ENCODE measurements at regions not wholly inside any gene's neighbourhood (a gene's known extent, or its start where the extent isn't known, plus 50 kb on each side); places are given as distances from the start of the nearest gene placed in this dataset.

DNA sequence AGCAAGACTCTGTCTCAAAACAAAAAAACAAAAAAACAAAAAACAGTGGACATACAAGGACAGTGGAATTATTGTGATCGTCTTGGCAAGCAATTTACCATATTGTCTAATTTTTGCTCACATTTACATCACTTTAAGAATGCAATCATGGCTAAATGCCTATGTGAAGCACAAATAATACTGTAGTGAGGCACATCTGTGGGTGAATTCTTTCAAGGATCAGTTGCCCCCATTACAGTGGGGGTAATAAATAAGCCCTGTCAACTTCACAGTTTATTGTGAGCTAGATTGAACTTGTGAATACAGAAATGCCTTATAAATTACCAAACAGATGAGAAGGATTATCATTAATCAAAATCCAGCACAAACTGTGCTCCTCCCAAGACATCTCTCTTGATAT, 150.2 kb upstream of the PAPPA start:
- H3K4me3 ChIP-seq (ENCODE audit: low read depth, low read length), result no peak overlapping the region
- peaks cover 5% of the 10 kb centered on the region for H3K9me3 ChIP-seq (ENCODE audit: severe bottlenecking)
- no peak for DNase-seq
- no peaks in the 10 kb centered on the region for H3K36me3 ChIP-seq
- no peak for TF ChIP-seq CTCF (IDR thresholded peaks at IDR 0.05; ENCODE audit: low read depth, low read length)
- H3K27me3 ChIP-seq (ENCODE audit: insufficient read depth, low read depth, severe bottlenecking), result no peaks in the 10 kb centered on the region
- H3K27ac ChIP-seq, result no peak overlapping the region

DNA sequence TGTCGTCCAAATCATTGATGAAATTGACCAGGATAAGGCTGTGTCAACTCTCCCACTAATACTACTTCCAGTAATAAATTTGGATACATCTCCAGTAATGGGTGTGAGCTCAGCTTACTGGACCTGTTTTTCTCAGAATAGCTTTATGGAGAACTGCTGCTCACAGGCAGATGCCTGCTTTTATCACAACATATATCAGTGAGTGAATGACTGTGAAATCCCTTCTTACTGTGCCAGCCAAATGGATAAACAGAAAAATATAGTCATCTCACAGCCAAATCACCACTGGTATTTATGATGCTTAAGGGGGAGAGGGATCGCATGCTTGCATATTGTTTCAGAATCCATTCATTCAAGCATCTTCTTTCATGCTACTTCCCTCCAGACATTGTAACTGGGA, 148.4 kb upstream of the PAPPA start:
- H3K27me3 ChIP-seq (ENCODE audit: insufficient read depth, low read depth, severe bottlenecking), result no peaks in the 10 kb centered on the region
- no peak overlapping the region for H3K4me3 ChIP-seq (ENCODE audit: low read depth, low read length)
- no peaks in the 10 kb centered on the region for H3K9me3 ChIP-seq (ENCODE audit: severe bottlenecking)
- TF ChIP-seq CTCF (IDR thresholded peaks at IDR 0.05; ENCODE audit: low read depth, low read length), result no peak
- H3K36me3 ChIP-seq, result no peaks in the 10 kb centered on the region
- H3K27ac ChIP-seq, result no peak overlapping the region
- no peak for DNase-seq

- Histone ChIP-seq H3K36me3 (no peaks in the 10 kb centered on the region), H3K4me3 (ENCODE audit: low read depth, low read length) (no peak overlapping the region), H3K27me3 (ENCODE audit: insufficient read depth, low read depth, severe bottlenecking) (no peaks in the 10 kb centered on the region), H3K9me3 (ENCODE audit: severe bottlenecking) (no peaks in the 10 kb centered on the region), H3K27ac (no peak overlapping the region)
- no peak for DNase-seq
- TF ChIP-seq CTCF (IDR thresholded peaks at IDR 0.05; ENCODE audit: low read depth, low read length), result no peak
Measured at GRCh38 chr9:116007824-116008223, 145.8 kb upstream of the PAPPA start.

DNA sequence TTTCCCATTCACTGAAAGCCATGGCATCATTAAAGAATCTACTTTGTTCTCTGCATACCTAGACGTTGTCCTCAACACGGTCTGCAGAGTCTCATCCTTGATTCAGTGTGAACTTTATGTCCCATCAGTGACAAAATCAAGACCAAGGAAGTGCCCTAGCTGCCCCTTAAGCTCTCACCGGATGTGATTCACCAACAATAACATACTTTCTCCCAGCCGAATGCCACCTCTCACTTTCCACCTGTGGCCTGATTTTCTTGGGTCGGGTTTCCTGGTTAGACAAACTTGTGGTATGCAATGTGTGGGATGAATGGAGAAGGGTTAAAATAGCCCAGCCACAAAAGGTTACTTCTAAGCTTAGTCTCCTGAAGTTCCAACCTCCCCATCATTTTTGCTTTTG, 145.3 kb upstream of the PAPPA start:
- DNase-seq, result no peak
- Histone ChIP-seq H3K9me3 (ENCODE audit: severe bottlenecking) (no peaks in the 10 kb centered on the region), H3K27ac (no peak overlapping the region), H3K27me3 (ENCODE audit: insufficient read depth, low read depth, severe bottlenecking) (no peaks in the 10 kb centered on the region), H3K4me3 (ENCODE audit: low read depth, low read length) (no peak overlapping the region), H3K36me3 (no peaks in the 10 kb centered on the region)
- TF ChIP-seq CTCF (IDR thresholded peaks at IDR 0.05; ENCODE audit: low read depth, low read length), result no peak

GRCh38 chr9:116009420-116009819, 144.2 kb upstream of the PAPPA start:
- DNase-seq, result no peak
- H3K27me3 ChIP-seq (ENCODE audit: insufficient read depth, low read depth, severe bottlenecking), result no peaks in the 10 kb centered on the region
- TF ChIP-seq CTCF (IDR thresholded peaks at IDR 0.05; ENCODE audit: low read depth, low read length), result no peak
- H3K27ac ChIP-seq, result no peak overlapping the region
- no peaks in the 10 kb centered on the region for H3K9me3 ChIP-seq (ENCODE audit: severe bottlenecking)
- H3K36me3 ChIP-seq, result no peaks in the 10 kb centered on the region
- H3K4me3 ChIP-seq (ENCODE audit: low read depth, low read length), result no peak overlapping the region

GRCh38 chr9:116015855-116016254, 137.7 kb upstream of the PAPPA start:
- no peaks in the 10 kb centered on the region for H3K27me3 ChIP-seq (ENCODE audit: insufficient read depth, low read depth, severe bottlenecking)
- no peak overlapping the region for H3K27ac ChIP-seq
- H3K4me3 ChIP-seq (ENCODE audit: low read depth, low read length), result no peak overlapping the region
- DNase-seq, result no peak
- no peaks in the 10 kb centered on the region for H3K9me3 ChIP-seq (ENCODE audit: severe bottlenecking)
- H3K36me3 ChIP-seq, result no peaks in the 10 kb centered on the region
- no peak for TF ChIP-seq CTCF (IDR thresholded peaks at IDR 0.05; ENCODE audit: low read depth, low read length)

Measured in WERI-Rb-1 (cell line).